ENCODE measurements at regions not wholly inside any gene's neighbourhood (a gene's known extent, or its start where the extent isn't known, plus 50 kb on each side); places are given as distances from the start of the nearest gene placed in this dataset.
"Not testable (repeated sequence)": the region's sequence is repeated elsewhere in the genome, so short reads cannot be mapped to it uniquely, and the experiment has no call there.

DNA sequence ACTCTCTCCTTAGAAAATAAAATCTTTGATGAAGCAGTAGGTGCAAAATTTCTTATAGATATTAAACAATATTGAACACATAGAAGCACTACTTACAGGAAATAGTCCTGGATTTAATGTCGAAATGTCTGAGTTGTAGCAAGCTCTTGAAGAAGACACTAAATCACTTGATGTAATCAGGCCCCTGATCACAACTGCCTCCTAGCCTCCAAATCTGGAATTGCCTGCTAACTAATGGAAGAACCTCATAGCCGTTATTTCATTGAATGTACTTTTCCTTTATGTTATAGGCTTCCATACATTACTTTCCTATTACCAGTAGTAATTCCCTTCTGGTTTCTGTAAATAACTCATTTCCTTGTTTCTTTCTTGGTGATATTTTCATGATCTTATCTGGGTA, 675.7 kb upstream of the CHRM3 start:
- no peak for DNase-seq

DNA sequence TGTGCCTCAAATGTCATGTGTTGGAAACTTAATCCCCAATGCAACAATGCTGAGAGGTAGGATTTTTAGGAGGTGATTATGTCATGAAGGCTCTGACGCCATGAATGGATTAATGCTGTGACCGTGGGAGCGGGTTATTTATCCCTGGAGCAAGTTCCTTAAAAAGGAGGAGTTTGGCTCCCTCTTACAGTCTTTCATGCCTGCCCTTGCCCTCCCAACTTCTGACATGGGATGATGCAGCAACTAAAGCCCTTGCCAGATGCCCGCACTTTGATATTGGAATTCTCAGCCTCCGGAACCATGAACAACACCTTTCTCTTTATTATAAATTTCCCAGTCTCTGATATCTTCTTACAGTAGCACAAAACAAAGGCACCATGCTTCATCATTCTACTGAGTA, 685.3 kb upstream of the CHRM3 start:
- no peak for DNase-seq

DNA sequence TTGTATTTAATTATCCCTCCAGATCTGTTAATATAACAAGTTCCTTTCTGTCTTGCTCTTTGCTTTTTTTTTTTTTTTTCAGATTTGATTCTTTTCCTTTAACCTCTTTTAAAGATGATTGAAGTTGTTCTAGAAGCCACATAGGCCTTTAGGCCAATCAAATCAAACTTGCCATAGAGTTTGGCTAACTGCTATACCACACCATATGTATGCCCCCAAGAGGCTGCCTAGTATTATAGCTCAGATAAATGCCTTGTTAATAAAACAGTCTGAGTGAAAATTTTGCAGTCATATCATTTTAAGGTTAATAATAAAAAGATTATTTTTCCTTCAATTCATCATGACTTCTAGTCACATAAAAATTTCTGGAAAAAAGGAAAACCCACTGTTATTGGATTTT, 696.0 kb upstream of the CHRM3 start:
- no peak for DNase-seq

DNA sequence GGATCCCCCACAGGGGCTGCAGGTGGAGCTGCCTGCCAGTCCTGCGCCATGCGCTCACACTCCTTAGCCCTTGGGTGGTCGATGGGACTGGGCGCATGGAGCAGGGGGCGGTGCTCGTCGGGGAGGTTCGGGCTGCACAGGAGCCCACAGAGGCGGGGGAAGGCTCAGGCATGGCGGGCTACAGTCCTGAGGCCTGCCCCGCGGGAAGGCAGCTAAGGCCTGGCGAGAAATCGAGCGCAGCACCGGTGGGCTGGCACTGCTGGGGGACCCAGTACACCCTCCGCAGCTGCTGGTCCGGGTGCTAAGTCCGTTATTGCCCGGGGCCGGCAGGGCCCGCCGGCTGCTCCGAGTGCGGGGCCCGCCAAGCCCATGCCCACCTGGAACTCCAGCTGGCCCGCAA, 701.8 kb upstream of the CHRM3 start:
- not testable (repeated sequence) for DNase-seq

DNA sequence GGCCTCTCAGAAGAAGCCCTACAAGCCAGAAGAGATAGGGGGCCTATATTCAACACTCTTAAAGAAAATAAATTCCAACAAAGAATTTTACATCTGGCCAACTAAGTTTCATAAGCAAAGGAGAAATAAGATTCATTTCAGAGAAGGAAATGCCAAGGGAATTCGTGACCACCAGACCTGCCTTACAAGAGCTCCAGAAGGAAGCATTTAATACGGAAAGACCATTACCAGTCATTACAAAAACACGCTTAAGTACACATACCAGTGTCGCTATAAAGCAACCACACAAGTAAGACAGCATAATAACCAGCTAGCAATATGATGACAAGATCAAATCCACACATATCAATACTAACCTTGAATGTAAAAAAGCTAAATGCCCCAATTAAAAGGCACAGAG, 704.9 kb upstream of the CHRM3 start:
- no peak for DNase-seq

DNA sequence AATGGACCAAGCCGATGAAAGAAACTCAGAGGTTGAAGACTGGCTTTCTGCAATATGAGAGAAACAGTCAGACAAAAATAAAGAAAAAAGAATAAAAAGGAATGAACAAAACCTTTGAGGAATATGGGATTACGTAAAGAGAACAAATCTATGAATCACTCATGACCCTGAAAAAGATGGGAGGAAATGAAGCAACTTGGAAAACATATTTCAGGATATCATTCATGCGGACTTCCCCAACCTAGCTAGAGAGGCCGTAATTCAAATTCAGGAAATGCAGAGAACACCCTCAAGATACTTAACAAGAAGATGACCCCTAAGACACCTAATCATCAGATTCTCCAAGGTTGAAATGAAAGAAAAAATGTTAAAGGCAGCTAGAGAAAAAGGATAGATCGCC, 705.3 kb upstream of the CHRM3 start:
- DNase-seq: no peak

DNA sequence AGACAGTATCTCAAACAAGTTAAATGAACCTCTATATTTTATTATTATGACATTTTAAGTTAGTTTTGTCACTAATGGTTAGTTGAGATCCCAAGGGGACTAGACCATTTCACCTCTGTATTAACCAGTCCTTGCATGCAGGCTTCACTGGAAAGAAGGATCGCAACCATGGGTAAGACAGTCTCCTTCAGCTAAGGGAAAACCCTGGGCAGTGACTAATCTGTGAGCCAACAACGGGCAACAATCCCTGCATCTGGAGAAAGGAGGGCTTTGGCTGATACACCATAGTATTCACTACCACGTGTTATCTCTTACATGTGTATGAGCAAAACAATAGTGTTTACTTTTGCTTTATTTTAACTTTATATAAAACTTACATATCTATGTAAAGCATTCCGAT, 708.8 kb upstream of the CHRM3 start:
- DNase-seq: no peak

DNA sequence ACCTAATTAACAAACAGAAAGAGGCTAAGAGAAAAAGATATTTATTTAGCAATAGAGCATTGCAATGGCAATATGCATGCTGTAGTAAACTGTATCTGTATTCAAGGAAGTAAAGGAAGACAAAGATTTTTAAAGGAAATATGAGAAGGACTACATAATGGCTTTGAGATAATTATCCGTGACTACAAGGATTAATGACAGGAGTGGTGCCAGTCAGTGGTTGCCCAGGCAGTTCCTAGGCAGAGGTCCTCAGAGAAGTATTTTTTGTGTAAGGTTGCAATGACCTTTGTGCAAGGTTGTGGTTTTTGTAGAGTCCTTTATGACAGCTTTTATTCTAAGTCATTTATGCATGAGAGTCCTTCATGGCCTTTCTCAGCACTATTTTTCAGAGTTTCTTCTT, 711.1 kb upstream of the CHRM3 start:
- DNase-seq: no peak

DNA sequence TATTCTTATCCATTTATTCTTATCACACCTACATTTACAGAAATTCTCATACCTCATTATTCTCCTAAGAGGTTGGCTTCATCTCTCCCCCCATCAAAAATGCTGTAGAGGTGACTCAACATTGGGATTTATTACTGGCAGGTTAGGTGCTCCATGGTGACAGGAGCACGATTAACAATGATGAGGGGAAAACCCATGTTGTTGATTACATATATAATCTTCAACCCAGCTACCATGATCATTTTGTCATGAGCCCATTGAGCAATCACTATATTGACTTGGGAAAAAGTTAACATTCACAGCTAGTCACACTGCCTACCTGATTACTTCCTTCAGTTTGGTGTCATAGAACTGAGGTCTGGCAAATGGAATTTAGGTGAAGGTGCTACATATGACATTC, 712.1 kb upstream of the CHRM3 start:
- no peak for DNase-seq

DNA sequence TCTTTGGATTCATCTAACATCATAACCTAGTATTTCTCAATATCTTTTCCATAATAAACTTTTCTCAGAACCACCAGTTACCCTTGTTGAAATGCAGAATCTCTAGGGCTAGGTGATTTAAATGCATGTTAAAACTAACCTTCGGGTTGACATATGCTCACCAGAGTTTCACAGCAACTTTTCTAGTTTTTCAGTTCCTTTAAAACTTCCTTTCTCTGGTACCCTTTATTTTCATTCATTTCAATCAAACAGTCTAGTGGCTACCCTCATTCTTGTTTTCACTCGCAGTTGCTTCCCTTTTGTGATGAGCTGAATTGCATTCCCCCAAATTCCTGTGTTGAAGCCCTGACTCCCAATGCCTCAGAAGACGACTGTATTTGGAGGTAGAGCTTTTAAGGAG, 712.8 kb upstream of the CHRM3 start:
- no peak for DNase-seq

DNA sequence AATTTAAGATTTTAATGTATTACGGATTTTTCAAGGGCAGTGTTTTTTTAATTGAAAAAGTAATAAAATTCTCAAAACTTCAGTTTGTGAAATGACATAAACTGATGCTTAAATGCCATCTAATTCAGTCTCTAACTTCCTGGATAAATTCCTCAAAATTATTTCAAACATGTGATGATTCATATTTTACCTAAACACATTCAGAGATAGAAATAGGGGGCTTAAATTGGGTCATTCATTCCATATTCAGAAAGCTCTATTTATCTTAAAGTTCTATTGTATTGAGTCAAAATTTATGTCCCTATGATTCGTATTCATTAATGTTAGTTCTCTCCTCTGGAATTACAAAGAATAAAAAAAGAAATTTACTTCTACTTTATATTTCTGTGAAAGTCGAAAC, 713.6 kb upstream of the CHRM3 start:
- DNase-seq: no peak

DNA sequence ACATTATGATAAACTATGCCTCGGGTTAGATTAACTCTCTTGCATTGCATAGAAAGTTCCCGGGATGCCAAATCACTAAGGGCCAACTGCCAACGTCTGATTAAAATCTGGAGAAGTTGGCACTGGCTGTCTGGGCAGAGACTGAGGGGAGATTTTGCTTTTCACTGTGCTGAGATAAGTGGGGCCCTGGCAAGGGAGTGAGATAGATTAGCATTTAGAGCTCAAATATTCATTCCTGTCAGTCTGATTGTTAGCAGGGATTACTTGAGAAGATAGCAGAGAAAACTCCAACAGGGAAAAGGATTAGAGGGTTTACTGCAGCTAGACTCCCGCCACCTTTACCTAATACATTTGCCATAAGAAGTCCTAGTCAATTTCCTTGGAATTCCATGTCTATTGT, 714.1 kb upstream of the CHRM3 start:
- no peak for DNase-seq

DNA sequence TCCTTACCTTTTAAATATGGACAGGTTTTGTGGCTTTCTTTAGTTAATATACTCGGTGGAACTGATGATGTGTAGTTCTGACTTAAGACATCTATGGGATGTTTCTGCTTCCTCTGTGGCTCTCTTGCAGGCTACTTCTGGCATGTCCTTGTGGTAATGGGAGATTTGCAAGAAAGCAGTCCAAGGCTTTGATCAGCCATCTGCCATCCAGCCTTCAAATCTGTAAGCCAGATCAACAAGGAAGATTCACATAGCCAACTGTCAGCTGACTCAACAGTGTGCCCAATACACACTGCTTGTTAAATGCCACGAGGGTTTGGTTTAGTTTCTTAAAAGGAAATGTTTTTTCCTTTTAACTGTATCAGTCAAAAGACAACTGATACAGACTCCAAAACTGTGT, 722.2 kb upstream of the CHRM3 start:
- DNase-seq: no peak

DNA sequence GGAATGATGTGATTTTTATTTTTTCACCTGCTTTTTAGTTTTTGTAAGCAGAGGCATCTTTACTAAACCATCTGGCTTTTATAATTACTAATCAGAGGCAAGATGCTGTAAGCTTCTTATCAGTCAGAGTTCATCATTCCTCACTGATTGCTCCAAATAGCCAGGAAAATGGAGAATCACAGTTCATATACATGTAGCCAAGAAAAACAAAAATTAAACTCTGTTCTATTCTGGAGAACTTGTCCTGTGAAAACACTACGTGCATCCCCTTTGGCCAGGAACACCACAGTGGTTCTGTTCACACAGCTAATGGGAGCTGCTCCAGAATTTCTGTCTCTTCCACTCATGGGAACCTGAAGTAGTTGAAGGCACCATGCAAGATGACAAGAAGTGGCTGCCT, 725.5 kb upstream of the CHRM3 start:
- no peak for DNase-seq

DNA sequence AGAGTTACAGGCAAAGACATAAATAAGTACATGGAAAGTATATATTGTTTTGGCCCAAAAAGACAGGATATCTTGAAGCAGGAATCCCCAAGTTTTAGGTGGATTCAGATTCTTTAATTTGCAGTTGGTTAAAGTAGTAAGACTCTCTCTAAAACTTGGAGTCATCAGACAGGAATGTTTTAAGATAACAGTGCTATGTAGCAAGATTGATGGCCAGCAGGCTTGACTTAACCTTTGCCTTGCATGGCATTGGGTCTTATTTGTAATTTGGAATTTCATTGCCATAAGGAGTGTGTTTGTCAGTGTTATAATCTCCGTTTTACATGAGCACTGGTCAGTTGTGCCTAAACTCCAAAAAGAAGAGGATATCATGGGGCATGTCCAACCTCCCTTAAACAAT, 727.6 kb upstream of the CHRM3 start:
- DNase-seq: no peak

DNA sequence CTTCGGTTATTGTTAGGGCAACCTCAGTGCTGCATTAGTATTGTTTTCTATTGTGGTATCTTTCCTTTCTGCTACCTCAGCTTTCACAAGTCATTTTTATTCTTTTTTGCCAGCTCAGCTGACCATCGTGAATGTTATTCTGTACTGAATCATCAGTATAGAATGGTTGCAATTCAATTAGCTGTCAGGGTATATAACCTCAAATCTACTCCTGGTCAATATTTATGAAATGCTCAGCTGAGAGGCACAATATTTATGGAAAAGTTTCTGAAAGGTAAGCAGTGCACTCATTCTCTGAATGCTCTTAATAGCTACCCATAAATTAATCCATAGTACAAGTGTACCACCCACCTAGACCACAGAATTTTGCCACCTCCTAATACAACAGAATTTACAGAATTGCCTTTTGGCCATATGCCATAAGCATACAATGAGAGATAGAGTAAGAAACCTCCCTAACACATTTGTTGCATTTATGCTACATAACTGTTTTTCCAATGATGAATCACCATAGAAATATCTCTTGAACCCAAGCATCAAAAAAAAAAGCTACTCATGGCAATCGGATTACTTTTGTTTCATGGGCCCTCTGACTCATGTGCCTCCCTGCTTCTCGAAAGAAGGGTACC, 732.6 kb upstream of the CHRM3 start:
- no peak for DNase-seq

DNA sequence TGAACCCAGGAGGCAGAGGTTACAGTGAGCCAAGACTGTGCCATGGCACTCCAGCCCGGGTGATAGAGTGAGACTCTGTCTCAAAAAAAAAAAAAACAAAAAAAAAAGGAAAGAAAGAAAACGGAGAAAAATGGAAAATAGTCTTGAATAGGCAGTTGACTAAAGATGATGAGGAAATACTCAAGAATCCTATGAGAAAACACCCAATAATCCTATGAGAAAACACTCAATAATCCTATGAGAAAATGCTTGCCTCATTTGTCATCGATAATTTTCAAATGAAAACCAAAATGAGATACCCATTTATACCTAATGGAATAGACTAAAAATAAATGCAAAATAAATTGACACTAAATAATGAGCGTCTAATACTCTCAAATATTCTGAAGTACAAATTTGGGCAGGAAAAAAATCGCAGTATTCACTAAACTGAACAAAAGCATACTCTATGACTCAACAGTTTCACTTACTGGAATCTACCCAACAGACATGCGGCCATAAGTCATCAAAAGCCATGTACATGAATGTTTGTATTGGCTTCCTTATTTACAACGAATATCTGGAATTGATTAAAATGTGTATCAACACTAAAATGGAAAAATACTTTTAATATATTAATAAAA, 733.9 kb upstream of the CHRM3 start:
- DNase-seq: no peak

DNA sequence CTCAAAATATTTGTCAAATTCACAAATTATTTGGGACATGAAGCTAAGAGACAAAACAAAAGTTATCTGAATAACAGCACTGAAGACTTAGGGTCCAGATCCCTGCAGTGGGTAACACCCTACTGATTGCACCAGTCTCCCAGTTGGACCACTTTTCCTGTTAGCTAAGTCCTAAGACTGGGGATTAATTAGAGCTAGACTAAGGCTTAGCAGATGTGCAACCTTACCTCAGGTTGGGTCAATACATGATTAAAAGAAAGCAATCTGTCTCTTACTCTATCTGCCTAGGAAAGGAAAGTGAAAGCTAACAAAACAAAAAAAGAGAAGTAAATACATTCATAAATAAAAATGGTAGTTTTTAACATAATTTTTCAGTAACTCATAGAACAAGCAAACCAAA, 737.2 kb upstream of the CHRM3 start:
- DNase-seq: no peak

DNA sequence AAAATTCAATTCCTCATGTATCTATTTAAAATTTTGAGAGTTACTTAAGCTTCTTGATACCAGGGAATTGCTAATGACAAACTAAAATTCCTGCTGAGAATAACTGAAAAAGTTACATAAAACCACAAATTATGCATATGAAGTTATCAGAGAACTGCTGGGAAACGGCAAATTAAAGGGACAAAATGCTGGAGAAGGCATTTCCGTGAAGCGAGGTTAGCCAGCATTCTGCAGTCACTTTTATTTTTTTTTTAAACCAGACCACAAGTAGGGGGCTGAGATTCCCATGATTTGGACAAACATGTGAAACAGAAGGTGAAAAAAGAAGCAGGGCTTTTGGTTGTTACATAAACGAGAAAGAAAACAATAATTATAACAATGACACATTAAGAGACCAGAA, 737.6 kb upstream of the CHRM3 start:
- no peak for DNase-seq

DNA sequence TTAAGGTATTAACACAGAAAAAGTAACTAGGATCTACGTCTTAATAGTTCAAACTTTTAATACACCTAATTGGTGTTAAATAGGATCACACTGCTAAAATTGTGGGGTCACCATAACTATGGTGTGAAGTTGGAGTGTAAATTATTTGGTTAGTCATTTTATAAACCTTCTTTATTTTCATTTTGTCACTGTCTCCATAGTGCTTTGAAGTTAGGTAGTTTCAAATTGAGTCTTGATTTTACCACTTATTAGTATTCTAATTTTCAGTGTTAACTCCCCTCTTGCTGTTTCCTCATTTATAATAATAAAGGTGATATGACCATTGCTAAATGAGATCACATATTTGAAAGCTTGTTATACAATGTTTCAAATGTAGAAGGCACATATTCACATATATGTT, 738.1 kb upstream of the CHRM3 start:
- no peak for DNase-seq

DNA sequence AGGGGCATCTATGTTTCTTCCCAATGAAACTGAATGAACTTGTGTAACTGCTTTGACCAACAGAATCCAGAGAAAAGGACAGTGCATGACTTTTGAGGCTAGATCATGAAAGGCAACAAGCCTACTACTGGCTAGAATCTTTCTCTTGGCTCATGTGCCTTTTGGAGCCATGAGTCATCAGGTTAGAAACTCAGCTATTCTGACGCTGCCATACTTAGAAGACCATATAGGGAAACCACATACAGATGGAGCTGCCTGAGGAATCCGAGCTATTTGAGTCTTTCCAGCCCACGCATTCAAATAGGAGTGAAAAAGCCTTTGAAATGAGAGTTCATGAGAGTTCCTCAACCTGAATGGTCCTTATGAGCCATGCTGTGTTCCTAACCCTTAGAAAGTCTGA, 738.5 kb upstream of the CHRM3 start:
- no peak for DNase-seq

DNA sequence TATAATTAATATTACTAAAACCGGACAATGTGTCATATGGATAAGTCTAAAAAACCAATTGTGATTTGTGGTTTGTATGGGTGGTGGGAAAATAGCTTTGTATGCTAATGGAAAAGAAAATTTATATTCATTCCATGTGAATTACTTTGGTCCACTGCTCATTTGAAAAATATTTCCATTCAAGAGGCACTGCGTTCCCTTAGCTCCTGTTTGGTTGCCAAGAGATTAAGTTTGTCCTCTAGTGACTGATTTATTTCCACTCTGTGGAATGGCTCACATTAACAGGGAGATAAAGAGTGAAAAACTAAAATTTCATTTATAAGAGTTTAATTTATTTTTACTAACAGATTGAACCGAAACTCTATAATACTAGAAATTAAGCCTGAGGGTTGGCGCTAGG, 744.1 kb upstream of the CHRM3 start:
- DNase-seq: no peak

DNA sequence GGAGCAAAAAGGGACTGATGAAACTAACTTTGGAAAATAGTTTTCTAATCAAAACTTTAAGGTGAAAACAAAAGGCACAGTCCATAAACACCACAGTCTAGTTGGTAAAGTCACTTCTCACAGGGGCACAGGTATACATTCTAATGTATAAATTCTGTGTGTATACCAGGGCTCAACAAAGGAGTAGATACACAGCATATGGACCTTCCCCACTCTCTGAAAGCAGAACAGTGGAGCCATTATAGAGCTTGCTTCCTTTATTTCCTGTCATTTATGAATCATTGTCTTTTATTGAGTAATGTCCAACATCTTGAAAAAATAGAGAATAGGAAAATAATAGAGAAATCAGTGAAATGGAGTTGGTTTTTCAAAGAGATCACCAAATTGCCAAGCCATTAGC, 746.5 kb upstream of the CHRM3 start:
- DNase-seq: no peak

DNA sequence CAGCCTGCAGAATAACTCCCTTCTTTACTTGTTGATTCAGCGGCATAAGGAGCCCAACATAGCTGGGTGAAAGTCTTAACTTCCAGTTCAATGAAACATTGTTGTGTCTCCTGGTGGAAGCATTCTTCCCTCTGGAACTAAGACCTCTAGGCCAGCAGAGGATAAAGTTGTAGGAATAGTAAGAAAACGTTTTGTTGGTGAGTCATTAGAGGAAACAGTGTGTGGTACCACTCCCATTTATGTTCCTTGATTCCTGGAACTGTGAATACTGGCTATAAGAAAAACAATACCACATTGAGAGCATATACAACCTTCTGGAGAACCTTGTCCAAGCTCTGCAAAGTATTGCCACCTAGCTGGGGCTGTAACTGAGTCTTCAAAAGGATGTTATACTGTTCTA, 737.4 kb upstream of the ZP4 start:
- DNase-seq: no peak

DNA sequence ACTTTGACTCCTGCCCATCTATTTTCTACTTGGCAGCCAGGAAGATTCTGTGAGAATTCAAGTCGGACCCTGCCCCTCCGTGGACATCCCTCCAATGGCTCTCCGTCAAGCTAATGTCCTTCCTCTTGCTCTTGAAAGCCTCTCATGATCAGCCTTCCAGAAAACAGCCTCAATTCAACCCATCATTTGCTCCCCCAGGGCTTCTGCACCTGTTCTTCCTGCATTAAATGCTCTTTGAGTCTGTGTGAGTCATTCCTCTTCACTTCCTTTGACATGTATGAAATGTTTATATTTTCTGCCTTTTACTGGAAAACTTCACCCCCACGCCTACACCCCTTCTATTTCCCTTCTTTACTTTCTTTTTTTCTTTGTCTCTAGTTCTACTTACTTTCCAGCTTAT, 734.1 kb upstream of the ZP4 start:
- DNase-seq: no peak

DNA sequence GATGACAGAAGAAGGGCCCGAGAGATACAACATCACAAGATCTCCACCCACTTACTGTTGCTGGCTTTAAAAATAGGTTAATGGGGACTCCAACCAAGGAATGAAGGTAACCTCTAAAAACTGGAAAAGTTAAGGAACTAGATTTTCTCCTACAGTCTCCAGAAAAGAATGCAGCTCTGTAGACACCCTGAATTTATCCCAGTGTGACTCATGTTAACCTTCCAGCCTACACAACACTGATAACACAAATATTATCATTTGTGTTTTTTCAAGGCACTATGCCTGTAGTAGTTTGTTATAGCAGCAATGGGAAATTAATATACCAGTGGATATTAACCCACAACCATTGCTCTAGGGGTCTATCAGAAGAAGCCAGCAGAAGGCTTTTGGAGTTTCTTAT, 730.7 kb upstream of the ZP4 start:
- DNase-seq: no peak
